GM21447 (cell line): ENCODE measurements at regions not wholly inside any gene's neighbourhood (a gene's known extent, or its start where the extent isn't known, plus 50 kb on each side); places are given as distances from the start of the nearest gene placed in this dataset.

Source experiments
- ATAC-seq: cut with Tn5 transposase; IDR thresholded peaks from one replicate; pipeline ENCODE4 v1.9.1; 2021; ENCODE audit not compliant: unreplicated experiment

DNA sequence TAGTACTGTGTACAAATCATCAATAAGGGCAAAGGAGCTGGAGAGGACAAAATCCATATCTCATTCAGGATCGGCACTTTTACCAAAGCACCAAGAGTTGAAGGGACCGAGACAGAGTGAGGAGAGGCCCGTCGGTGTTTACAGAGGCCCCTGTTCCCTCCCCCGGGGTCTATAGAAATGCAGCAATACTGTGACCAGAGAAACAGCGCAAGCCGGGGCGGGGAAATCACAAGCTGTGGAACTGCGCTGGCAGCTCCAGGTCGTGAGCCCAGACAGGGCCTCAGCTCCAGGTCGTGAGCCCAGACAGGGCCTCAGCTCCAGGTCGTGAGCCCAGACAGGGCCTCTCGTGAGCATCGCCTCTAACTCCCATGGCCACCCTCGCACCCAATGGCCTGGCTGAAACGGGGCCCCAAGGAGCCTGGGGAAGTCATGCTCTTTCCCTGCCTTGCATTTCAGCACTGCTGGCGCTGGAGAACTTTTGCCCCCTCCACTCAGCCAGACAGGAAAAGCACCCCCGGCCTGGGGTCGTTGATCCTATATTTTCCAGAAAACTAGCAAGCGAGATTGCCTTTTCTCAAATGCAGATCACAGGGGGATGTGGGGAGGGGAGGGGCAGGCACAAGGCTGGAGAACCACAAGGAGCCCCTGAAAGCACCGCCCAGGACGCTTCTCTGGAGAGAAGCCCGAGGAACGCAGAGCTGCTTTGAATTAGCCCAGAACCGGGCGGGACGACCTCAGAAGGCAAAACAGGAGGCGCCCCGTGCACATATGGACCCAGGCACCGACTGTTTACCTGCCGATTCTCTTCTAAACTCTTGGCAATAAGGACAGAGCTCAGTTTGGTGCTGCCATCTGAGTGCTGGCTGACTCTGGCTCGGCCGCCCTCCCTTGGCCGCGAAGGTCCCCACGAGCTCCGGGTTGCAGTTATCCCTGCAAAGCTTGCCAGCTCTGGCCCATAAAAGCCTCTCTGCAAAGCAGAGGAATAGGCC lies 223.7 kb downstream of the ACKR3 start:
- ATAC-seq = no peak

DNA sequence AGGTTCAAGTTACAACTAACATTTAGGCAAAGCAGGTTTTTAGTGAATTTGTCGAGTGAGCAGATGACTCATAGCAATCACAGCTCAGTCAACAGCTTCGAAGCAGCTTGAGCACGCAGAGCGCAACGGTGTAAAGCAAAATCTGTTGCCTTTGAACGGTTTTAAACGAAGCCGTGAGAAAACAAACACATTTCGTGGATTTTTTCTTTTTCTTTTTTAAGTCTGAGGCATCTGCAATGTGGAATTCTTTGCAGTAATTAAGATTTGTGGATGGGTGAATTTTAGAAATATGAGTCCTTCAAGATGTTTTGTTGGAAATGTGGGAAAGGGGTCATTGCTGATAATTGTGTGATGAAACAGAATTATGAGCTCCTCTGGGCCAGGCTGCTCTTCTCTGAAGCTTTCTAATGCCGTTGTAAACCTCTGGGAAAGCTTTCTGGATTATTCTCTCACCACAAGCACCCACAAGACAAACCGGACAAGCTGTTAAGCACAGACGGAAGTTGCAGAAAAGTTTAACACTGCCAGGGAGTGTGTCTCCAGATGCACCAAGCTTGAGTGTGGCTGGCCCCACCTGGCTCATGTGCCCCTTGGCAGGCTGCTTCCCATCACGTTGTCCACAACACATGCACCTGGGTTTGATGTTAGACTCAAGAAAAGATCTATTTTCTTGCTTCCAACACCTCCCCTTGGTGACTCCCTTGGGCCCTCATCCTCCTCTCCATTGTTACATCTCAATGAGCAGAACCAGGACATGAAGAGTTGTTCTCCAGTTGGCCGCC lies 224.7 kb downstream of the ACKR3 start:
- no peak for ATAC-seq

GRCh38 chr2:236795169-236795860 lies 225.7 kb downstream of the ACKR3 start:
- no peak for ATAC-seq

- ATAC-seq = no peak
Observed at GRCh38 chr2:236795861-236796219, 226.2 kb downstream of the ACKR3 start.

- ATAC-seq = no peak
Observed at GRCh38 chr2:236796236-236796635, 226.6 kb downstream of the ACKR3 start.

GRCh38 chr2:236797411-236797810 lies 227.8 kb downstream of the ACKR3 start:
- no peak for ATAC-seq

- ATAC-seq = no peak
Observed at GRCh38 chr2:236798491-236798890, 228.9 kb downstream of the ACKR3 start.

DNA sequence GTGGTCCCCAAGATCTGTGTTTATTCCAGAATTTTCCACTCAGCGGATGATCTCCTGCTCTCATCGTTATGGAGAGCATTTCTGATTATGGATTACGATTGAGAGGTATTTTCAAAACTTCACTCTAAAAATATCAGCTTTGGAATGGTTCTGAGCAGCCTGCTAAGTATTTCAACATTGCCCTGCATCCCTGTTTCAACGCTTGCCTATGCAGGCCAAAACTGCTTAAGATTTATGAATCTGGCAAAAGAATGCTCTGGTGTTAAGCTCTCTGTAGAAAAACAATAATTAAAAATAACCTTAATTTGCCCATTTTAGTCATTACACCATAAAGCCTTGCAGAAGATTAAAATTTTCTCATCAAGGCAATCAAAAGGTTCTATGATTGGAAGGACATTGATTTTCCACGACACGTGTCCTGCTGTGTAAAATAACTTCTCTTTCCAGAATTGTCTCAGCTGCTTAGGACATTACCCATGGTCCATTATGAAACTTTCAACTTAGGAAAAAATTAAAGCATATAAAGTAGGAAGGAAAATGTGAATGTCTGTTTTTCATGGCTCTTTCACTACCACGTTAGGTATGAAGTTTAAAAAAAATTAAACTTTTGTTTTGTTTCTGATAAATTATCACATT lies 229.9 kb downstream of the ACKR3 start:
- ATAC-seq = no peak

- ATAC-seq = no peak
Observed at GRCh38 chr2:236802862-236803261, 233.2 kb downstream of the ACKR3 start.

DNA sequence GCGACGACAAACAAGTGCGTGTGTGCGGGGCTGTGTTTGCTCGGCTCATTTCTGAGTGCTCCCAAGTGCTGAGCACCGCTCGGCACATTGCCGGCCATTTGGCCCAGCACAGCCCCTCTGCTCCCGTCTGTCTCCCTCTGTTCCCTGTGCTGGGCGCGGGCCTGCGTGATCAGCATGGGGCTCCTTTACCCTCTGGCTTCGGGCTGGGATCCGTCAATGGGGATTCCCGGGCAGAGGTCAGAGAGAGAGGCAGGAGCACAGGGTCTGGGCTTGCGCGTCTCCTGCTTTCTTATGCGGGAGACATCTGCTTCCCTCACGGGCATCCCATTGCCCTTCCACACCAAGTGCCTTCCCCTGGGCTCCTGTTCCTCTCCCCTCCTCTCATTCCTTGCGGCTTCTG lies 234.0 kb downstream of the ACKR3 start:
- no peak for ATAC-seq

DNA sequence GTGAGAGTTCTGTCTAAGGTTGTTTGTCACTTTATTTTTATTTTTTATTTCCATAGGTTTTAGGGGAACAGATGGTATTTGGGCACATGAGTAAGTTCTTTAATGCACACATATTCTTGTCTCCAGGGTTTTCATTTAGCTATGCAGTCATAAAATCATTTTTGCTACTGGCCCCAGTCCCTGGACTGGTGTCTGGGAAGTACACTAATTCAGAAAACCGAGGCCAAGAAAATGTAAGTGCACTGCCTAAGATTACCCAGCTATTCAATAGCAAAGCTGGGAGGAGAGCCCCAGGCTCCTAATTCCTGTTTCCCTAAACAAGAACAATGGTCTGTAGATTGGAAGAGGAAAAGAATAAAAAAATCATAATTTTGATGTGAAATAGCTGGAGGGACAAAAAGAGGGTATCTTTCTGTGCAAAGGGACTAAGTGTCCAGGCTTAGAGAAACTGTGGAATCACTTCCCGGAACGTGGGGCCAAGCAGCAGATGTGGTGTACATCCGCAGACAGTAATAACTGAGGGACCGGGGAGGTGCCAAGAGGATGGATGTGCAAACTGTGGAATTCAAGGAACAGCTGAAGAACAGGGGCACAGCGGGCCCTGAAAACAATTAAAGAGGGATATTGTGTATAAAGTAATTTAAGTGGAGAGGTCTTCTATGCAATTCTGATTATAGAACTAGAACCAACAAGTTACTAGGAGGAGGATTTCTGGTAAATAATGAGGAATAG lies 236.3 kb downstream of the ACKR3 start:
- no peak for ATAC-seq

DNA sequence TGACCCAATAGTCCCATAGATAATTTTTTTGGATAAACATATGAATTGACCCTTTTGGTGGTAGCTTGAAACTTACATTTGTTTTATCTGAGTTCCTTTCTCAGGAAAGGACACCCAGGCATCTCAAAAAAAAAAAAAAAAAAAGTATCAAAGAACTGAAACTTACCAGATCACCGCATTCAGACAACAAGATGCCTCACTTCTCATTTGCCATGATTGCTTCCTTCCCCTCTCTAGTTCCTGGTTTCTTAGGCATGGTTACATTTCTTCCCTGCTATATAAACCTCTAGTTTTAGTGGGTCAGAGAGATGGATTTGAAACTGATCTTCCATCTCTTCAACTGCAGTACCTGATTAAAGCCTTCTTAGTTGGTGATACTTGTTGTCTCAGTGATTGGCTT lies 240.1 kb downstream of the ACKR3 start:
- ATAC-seq = no peak

DNA sequence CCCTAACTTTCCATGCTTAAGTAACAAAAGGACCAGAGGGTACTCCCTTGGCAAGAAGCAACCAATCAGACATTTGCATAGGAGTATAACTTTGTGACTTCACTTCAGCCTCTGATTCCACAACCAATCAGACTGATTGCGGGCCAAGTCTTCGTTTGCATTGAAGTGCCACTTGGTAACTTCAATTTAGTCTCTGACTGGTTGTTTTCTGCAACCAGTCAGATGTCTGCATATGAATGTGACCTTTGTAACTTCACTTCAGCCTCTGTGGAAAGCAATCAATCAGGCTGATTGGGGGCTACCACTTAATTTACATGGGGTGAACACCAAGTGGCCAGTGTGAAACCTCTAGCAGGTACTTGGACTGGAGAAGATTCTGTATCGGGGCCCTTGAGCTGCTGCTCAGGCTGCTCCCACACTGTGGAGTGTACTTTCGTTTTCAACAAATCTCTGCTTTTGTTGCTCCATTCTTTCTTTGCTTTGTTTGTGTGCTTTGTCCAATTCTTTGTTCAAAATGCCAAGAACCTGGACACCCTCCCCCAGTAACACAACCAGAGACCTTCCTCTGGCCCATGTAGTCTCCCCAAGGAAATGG lies 241.5 kb downstream of the ACKR3 start:
- ATAC-seq = no peak

DNA sequence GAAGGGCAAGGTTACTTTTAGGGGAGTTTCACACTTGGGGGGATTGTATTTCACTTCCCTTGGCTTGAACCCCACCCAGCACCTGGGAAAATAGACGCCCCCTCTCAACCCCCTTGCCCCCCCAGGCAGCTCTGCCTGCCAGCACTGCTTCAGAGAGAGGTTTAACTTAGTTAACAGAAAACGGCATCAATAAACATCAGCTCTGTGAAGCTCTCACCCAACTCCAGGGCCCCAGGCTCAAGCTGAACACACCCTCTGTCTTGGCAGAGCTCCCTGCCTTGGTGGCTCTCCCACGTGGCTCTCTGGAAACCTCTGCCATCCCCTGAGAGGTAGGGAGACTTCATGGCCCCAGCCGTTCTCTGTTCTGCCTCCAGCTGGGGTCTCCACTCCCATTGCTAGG lies 244.1 kb downstream of the ACKR3 start:
- ATAC-seq = no peak

GRCh38 chr2:236814593-236814992 lies 245.0 kb downstream of the ACKR3 start:
- no peak for ATAC-seq

GRCh38 chr2:236815746-236816145 lies 246.1 kb downstream of the ACKR3 start:
- no peak for ATAC-seq

- ATAC-seq = no peak
Observed at GRCh38 chr2:236816197-236817170, 246.9 kb downstream of the ACKR3 start.

DNA sequence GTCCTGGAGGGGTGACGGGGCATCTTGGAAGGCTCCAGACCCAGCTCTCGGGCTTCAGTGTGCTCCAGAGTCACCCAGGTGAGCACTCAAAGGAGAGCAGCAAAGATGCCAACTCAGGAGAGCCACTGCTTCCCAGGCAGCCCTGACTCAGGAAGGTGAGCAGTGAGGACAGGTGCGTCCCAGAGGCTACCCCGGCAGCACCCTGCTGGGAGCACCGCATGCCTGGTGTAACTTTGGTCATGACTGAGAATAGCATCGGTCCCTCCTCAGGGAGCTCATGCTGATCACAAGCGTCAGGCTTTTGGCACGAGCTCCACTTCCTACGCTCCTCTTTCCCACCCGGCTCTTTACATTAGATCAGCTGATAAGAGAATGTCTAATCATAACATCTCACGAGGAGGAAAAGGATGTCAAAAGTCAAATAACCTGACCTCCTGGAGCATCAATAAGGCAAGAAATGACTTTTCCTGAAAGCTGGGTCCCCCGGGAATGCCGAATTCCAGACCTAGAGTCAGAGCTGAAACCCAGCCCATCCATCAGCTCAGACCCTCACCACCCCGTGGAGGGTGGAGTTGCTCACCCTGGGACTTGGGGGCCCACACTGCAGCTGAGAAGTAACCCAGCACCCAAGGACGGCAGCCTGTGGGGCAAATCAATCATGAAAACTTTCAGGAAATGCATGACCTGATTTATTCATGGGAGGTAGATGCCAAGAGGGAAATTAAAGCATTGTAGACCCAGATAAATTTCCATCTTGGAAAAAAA lies 248.8 kb downstream of the ACKR3 start:
- no peak for ATAC-seq
